BJ (cell line): ENCODE measurements at regions not wholly inside any gene's neighbourhood (a gene's known extent, or its start where the extent isn't known, plus 50 kb on each side); places are given as distances from the start of the nearest gene placed in this dataset.

Source experiments
- CTCF ChIA-PET: fragments of 350-600 bp; formaldehyde crosslinking; extraction: SDS; loops from one replicate; lab custom pipeline; 2021; ENCODE audit warnings: antibody characterized with exemption, inconsistent platforms; lab: Yijun Ruan, JAX
- POLR2A ChIA-PET: fragments of 300-600 bp; sonication (Branson Sonifier 250); formaldehyde crosslinking; extraction: SDS; loops from one replicate; lab custom pipeline; 2021; ENCODE audit warnings: antibody characterized with exemption; lab: Charles Lee
- DNase-seq: peaks from one replicate; pipeline ENCODE4 v3.0.0-alpha.2; 2011; ENCODE audit warnings: low read depth
- H3K27me3 ChIP-seq: 2 replicates; pipeline ENCODE4 v1.6.0; 2011; ENCODE audit warnings: low read length; ENCODE audit not compliant: control insufficient read depth, insufficient read depth
- H3K36me3 ChIP-seq: 2 replicates; pipeline ENCODE4 v1.5.1; 2011; ENCODE audit warnings: low read length; ENCODE audit not compliant: control insufficient read depth, insufficient read depth
- H3K4me3 ChIP-seq: 2 replicates; pipeline ENCODE4 v1.5.1; 2011; ENCODE audit warnings: low read depth, mild to moderate bottlenecking, control low read depth, low read length
- CTCF ChIP-seq: IDR thresholded peaks from 2 replicates; pipeline ENCODE4 v1.5.1; 2011; ENCODE audit warnings: low read depth, mild to moderate bottlenecking, control low read depth, inconsistent platforms, low read length, moderate library complexity; ENCODE audit not compliant: insufficient read depth

DNA sequence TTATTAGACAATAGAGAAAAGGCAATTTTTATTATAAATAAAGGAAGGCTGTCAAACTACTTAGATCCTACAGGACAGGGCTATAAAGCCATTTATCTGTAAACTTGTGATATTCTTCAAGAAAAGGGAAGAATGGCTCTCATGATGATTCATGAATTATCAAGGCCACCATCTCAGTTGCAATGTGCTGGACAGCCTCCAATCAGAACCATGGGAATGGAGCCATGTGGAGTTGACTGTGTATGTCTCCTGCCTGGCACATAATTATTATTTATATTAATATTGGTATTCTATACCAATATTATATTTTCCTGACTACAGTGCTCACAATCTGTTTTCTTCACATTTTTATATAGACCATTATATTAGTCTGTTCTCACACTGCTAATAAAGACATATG, 560.5 kb upstream of the MIR17HG start:
- POLR2A ChIA-PET, result no interaction called here
- CTCF ChIA-PET, result no interaction called here
- no peak for DNase-seq
- H3K4me3 ChIP-seq, result no peak overlapping the region
- H3K36me3 ChIP-seq, result no peaks in the 10 kb centered on the region
- H3K27me3 ChIP-seq, result no peaks in the 10 kb centered on the region
- TF ChIP-seq CTCF, result no peak

GRCh38 chr13:90792335-90792734, 555.2 kb upstream of the MIR17HG start:
- POLR2A ChIA-PET, result no interaction called here
- TF ChIP-seq CTCF, result no peak
- DNase-seq, result no peak
- no peak overlapping the region for H3K4me3 ChIP-seq
- no peaks in the 10 kb centered on the region for H3K36me3 ChIP-seq
- CTCF ChIA-PET, result no interaction called here
- H3K27me3 ChIP-seq, result no peaks in the 10 kb centered on the region

DNA sequence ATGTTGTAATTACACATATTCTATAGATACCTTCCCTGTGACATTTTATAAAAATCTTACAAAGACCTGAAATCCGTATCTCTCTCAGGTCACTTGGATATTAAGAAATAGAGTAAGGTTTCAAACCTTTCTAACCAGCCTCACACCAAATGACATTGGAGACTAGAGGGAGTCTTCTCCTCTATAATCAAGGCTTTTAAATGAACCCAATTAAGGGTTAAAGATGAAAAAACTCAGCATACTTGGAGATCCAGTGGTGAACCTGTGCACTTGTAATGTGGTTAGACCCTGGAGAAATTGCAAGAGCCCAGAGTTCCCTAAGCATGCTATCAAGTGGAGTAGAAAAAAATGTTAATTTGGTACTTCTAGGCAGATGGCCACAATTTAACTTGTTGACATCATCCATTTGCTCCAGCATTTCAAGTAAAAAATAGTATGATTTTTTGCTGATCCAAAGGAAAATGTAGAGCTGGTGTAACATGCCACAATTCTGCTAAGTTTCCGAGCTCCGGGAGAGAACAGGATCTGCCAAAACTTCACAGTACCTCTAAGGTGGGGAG, 554.1 kb upstream of the MIR17HG start:
- no peaks in the 10 kb centered on the region for H3K27me3 ChIP-seq
- CTCF ChIA-PET, result no interaction called here
- no peaks in the 10 kb centered on the region for H3K36me3 ChIP-seq
- no peak for DNase-seq
- POLR2A ChIA-PET, result no interaction called here
- H3K4me3 ChIP-seq, result no peak overlapping the region
- no peak for TF ChIP-seq CTCF

GRCh38 chr13:90796474-90796873, 551.0 kb upstream of the MIR17HG start:
- CTCF ChIA-PET, result no interaction called here
- no peak for TF ChIP-seq CTCF
- Histone ChIP-seq H3K4me3 (no peak overlapping the region), H3K27me3 (no peaks in the 10 kb centered on the region), H3K36me3 (no peaks in the 10 kb centered on the region)
- DNase-seq, result no peak
- POLR2A ChIA-PET, result no interaction called here

DNA sequence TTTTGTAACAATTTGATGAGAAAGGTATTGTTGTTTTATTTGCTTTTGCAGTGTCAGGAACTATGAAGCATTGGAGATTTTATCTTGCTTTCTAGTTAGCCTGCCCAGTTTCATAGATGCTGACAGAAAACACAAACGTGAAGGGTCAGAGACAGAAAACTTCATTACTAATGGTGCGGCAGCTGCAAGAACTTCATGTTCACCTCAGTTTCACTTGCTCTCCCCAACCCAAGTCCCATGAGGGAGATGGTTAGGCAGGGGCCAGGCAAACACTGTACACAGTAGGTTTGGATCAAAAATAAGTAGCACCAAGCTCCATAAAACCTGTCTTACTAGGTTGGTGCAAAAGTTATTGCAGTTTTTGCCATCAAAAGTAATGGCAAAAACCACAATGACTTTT, 550.2 kb upstream of the MIR17HG start:
- POLR2A ChIA-PET, result no interaction called here
- TF ChIP-seq CTCF, result no peak
- Histone ChIP-seq H3K4me3 (no peak overlapping the region), H3K36me3 (no peaks in the 10 kb centered on the region), H3K27me3 (no peaks in the 10 kb centered on the region)
- no peak for DNase-seq
- CTCF ChIA-PET, result no interaction called here
